Stimulated activated CD8-positive, alpha-beta memory T cell treated with anti-CD3 and anti-CD28 coated beads, Interleukin-15, amount 100 ng/mL, for 48 hours (primary cell): ENCODE measurements at regions not wholly inside any gene's neighbourhood (a gene's known extent, or its start where the extent isn't known, plus 50 kb on each side); places are given as distances from the start of the nearest gene placed in this dataset.
"Not testable (repeated sequence)": the region's sequence is repeated elsewhere in the genome, so short reads cannot be mapped to it uniquely, and the experiment has no call there.

Source experiments
- DNase-seq, 2 donors: peaks; one replicate each; pipeline ENCODE4 v3.0.0-alpha.2; 2020; ENCODE audit warnings: low read depth in 2 of 2

DNA sequence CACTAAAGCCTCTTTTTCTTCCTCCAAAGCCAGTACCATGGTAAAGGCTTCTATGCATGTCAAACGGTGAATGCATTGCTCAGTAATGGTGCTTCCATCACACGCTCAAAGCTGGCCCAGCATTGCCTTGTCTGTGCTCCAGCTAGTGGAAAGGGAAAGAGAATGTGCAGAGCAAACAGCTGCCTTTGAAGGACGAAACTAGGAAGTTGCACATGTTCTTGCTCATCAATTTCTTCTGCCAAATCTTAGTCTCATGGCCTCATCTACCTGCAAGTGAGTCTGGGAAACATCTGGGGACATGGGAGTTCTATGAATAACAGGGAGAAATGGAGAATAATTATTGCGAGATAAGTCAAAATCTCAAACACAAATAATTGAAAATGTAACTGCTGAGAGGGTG is 216.5 kb upstream of the SSTR4 start:
- DNase-seq = no peak

- no peak for DNase-seq
Observed at GRCh38 chr20:22819112-22819511, 216.0 kb upstream of the SSTR4 start.

DNA sequence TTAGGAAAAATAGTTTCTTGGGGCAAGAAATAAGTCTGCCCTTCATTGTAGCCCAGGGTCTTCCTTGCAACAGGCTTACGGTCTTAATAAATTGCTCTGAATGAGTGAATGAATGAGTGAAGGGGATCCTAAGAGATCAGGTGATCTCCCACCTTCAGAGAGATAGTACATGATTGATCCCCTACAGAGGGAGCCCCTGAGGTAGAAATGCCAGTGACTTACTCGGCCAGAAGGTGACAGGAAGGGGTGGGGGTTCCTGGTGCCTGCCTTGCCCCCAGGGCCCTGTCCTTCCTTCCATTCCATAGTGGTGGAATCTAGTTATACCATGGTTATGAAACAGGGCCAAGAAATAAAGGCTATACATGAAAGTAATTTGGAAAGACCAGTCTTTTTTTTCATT is 215.3 kb upstream of the SSTR4 start:
- DNase-seq = no peak

DNA sequence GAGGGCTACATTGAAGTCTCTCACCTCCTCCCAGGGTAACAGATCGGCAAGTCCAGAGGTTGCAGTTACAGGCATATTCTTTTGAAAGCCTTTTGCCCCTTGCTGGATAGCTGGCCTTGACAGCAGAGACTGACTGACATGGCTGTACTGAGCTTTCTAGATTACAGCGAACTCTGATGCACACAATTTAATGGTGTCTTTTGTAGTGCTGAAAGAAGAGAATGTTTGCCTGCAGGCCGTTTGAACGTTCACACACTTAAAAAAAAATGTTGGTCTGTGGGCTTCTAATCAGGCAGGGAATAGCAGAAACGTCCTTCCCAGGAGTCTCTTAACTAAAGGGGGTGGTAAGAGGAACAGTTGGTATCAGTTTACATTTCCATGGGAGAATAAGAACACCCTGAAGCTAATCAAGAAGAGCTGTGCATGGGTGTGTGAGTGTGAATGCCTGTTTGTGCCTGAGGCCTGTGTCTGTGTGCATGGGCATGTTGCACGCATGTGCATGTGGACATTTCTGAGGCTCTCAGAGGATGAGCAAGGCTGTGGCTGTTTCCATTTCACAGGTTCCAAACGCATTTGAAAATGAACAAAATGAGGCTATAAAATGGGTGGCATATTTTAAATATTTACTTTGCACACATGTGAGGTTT is 213.9 kb upstream of the SSTR4 start:
- DNase-seq = no peak

DNA sequence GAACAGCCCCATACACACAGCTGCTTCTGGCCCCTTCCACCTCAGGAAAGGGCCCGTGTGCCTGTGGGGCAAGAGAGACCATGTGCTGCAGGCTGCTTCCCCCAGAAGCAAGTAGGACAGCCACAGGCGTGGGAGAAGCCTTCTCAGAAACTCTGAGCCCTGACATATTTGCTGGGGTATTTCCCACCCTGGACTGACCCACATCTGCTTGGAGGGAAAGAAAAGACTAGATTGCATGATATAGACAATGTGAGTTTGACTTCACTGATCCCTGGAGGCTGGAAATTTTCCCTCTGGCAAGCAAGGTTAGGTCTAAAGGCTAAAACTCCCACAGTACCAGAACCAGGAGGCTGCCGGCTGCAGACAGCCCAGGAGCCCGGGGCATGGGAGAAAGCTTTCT is 213.3 kb upstream of the SSTR4 start:
- DNase-seq = no peak

DNA sequence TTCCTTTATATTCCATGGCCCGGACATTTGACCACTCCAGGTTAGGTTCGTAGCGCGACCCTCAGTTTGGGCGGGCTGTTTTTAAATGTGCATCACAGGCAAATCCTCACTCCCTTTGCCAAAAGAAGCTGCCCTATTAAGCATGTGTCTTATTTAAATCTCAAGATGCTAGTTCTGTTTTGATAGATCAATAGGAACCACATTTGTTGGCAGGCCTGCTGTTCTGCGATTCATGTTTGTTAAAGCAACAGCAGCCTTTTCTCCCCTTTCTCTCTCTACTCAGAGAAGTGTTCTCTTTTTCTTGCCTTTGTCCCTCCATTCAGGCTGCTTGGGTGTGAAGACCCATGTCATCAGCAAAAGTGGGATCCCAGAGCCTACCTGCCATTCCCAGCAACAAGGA is 212.0 kb upstream of the SSTR4 start:
- no peak for DNase-seq

DNA sequence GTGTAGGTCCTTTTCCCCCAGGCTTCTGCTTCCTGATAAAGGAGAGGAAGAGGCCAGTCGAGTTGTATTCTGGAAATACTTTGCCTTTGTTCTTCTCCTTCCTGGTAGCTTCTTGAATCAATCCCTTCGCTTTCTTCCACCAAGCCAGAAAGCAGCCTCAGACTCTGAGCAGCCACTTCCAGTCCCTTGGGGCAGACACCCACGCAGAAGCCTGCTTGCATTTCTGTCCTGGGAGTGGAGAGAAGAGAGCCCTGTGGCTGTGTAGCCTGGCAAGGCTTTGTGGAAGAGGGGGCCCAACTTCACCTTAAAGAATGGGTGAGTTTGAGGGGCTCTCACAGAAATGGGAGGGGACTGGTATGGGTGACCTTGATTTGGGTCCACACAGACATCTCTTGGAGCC is 211.0 kb upstream of the SSTR4 start:
- DNase-seq = no peak

DNA sequence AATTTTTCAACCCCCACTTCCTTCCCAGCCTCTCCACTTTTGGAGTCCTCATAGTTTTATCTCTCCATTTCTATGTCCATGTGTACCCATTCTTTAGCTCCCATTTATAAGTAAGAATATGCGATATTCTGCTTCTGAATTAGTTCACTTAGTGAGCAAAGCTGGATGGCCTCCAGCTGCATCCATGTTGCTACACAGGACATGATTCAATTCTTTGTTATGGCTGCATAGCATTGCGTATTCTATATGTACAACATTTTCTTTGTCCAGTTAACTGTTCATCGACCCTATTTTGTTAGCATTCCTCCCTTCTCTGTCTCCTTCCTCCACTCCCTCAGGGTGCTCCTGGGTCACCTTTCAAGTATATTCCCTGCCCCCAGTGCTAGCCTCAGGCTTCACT is 210.0 kb upstream of the SSTR4 start:
- no peak for DNase-seq

- no peak for DNase-seq
Observed at GRCh38 chr20:22825546-22825945, 209.6 kb upstream of the SSTR4 start.

GRCh38 chr20:22826306-22827230 is 208.5 kb upstream of the SSTR4 start:
- DNase-seq = no peak

- DNase-seq = no peak
Observed at GRCh38 chr20:22827916-22828315, 207.2 kb upstream of the SSTR4 start.

- no peak for DNase-seq
Observed at GRCh38 chr20:22829356-22829755, 205.8 kb upstream of the SSTR4 start.

GRCh38 chr20:22830138-22830537 is 205.0 kb upstream of the SSTR4 start:
- no peak for DNase-seq

DNA sequence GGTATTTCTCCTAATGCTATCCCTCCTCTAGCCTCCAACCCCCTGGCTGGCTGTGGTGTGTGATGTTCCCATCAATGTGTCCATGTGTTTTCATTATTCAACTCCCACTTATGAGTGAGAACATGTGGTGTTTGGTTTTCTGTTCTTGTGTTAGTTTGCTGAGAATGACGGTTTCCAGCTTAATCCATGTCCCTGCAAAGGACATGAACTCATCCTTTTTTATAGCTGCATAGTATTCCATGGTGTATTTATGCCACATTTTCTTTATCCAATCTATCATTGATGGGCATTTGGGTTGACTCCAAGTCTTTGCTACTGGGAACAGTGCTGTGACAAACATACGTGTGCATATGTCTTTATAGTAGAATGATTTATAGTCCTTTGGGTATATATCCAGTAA is 204.4 kb upstream of the SSTR4 start:
- DNase-seq = not testable (repeated sequence)

GRCh38 chr20:22833851-22834250 is 201.3 kb upstream of the SSTR4 start:
- no peak for DNase-seq

DNA sequence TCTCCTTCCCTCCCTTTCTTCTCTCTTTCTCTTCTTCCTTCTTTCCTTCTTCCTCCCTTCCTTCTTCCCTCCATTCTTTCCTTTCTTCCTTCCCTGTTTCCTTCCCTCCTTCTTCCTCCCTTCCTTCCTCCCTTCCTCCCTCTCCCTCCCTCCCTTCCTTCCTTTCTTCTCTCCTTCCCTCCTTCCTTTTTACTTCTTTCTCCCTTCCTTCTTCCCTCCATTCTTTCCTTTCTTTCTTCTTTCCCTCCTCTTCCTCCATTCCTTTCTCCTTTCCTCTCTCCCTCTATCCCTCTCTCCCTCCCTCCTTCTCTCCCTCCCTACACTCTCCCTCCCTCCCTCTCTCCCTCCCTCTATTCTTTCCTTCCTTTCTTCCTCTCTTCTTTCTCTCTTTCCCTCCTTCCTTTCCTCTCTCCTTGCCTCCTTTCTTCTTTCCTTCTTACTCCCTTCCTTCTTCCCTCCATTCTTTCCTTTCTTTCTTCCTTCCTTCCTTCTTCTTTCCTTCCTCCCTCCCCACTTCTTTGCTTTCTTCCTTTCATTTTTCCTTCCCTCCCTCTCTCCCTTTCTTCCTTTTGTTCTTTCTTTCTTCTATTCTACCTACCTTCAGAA is 200.4 kb upstream of the SSTR4 start:
- DNase-seq = no peak

GRCh38 chr20:22836211-22836610 is 198.9 kb upstream of the SSTR4 start:
- no peak for DNase-seq

- DNase-seq = no peak
Observed at GRCh38 chr20:22836877-22837276, 198.2 kb upstream of the SSTR4 start.

GRCh38 chr20:22838001-22838400 is 197.1 kb upstream of the SSTR4 start:
- DNase-seq = no peak

- DNase-seq = no peak
Observed at GRCh38 chr20:22841846-22842245, 193.3 kb upstream of the SSTR4 start.

DNA sequence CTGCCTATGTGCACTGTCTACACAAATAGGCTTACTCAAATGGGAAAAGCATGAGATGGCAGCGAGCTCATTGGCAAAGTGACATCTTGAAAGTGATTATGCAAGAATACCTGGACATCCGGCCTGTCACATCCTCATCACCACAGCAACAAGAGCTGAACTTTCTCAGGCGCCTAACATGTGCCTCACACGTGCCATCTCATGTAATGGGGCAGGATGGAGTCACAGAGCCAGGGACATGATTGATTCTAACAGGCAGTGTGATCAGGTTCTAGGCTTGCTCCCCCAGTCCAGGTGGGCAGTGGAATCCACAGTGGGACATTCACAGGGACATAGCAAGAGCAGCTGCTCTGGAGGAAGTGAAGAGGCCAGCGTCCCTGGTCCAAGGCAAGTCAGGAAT is 192.3 kb upstream of the SSTR4 start:
- DNase-seq = no peak

DNA sequence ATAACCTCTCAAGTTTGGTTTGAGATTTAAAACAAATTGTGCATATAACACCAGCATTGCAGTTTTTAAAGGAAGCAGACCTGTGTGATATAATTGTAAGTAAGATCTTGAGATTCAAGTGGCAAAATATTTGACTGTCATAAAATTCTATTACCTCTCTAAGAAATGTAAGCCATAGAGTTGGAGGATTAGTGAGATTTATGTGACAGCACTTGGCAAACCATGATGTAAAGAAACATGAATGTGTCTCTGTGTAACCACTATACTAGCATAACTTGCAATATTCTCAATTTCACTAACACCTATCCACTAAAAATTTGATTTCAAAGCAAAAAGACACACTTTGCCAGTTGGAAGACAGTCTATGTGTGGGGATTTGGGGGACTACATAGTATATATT is 190.2 kb upstream of the SSTR4 start:
- no peak for DNase-seq

DNA sequence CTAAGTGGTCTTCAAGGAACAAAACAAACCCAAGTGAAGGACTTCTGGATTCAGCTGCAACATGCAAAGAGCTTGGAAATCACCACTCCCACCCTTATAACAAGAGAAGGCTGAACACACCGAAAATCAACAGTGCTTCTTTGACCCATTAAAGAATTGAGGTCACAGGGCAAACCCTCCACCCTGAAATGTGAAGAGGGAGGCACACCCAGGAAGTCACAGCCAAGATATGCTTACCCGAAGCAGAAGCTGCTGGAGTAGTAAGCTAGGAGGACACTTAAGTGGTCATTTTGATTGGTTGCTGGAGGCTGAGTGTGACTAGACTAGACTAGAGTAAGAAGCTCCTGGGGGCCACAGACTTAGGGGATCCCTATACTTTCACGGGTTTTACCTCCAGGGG is 188.2 kb upstream of the SSTR4 start:
- no peak for DNase-seq
